ENCODE measurements at regions not wholly inside any gene's neighbourhood (a gene's known extent, or its start where the extent isn't known, plus 50 kb on each side); places are given as distances from the start of the nearest gene placed in this dataset.
A peak's percentile ranks its signal among the peaks of the same experiment; 100 is the strongest.

- Histone ChIP-seq H3K4me2 (ENCODE audit: insufficient read depth, low read length) (peak overlapping the region; percentile 39), H3K4me1 (ENCODE audit: control insufficient read depth, extremely low read depth, insufficient read depth, low read length) (peaks cover 10% of the 10 kb centered on the region), H3K27me3 (ENCODE audit: control insufficient read depth in 2 of 2, insufficient read depth in 2 of 2, low read length in 2 of 2) (peaks cover 0 to 3% of the 10 kb centered on the region in 2 experiments), H3K9me1 (replicated peaks; ENCODE audit: control insufficient read depth, extremely low read depth, insufficient read depth, low read length) (no peaks in the 10 kb centered on the region), H2AFZ (ENCODE audit: low read depth, low read length) (peak overlapping the region; percentile 88), H3K27ac (ENCODE audit: insufficient read depth, low read depth, low read length) (no peak overlapping the region), H3K79me2 (ENCODE audit: control insufficient read depth, insufficient read depth, low read length) (no peaks in the 10 kb centered on the region), H3K9ac (replicated peaks; ENCODE audit: extremely low read depth, insufficient read depth, low read length) (peak overlapping the region; percentile 1), H3K36me3 (ENCODE audit: control insufficient read depth in 2 of 2, extremely low read depth in 1 of 2, insufficient read depth in 2 of 2, low read length in 2 of 2) (no peaks in the 10 kb centered on the region), H3K4me3 (replicated peaks in 1 of 3; ENCODE audit: insufficient read depth in 1 of 3, low read depth in 1 of 3, low read length in 3 of 3) (no peak overlapping the region), H3K9me3 (replicated peaks; ENCODE audit: control insufficient read depth, insufficient read depth, low read length) (no peaks in the 10 kb centered on the region), H4K20me1 (replicated peaks; ENCODE audit: control insufficient read depth, extremely low read depth, insufficient read depth, low read length) (no peaks in the 10 kb centered on the region)
- DNase-seq (ENCODE audit: low read depth, low spot score) (peak; percentile 53), FAIRE-seq (peak; percentile 82)
- no TSS peak for BruUV-seq (replicated peaks)
- dilution Hi-C loops (cut with MboI; ENCODE audit: extremely low pct_ligation_motif_present, low sequenced_read_pairs) (no loop called here), intact Hi-C loops (cut with micrococcal nuclease) (loop anchor here (10.0 kb wide), 2 partner anchors 59 to 1339 kb away; no protein-coding TSS in a partner anchor)
- no peak for TF ChIP-seq POLR2A (IDR thresholded peaks at IDR 0.05; ENCODE audit: low read depth, low read length)
- no peak for TF ChIP-seq MYC (IDR thresholded peaks at IDR 0.05; ENCODE audit: low read depth, low read length)
- no peak for TF ChIP-seq MAX (IDR thresholded peaks at IDR 0.05; ENCODE audit: insufficient read depth, insufficient read length)
- no peak for TF ChIP-seq EZH2 (IDR thresholded peaks at IDR 0.05; ENCODE audit: borderline replicate concordance, low read depth, low read length, severe bottlenecking)
- no peak for TF ChIP-seq GATA2 (IDR thresholded peaks at IDR 0.05; ENCODE audit: insufficient read depth, insufficient read length, low read depth, low read length)
- TF ChIP-seq FOS (IDR thresholded peaks at IDR 0.05; ENCODE audit: borderline replicate concordance, insufficient read depth, low read length): no peak
- TF ChIP-seq POLR2AphosphoS5 (IDR thresholded peaks at IDR 0.05; ENCODE audit: insufficient read depth, low read depth, low read length): no peak
- TF ChIP-seq JUN (IDR thresholded peaks at IDR 0.05; ENCODE audit: borderline replicate concordance, insufficient read depth, insufficient read length, low read depth): no peak
- TF ChIP-seq CTCF (IDR thresholded peaks at IDR 0.05; ENCODE audit: extremely low read depth in 1 of 2, insufficient read depth in 1 of 2, low read depth in 1 of 2, low read length in 2 of 2): no peak
- ChIA-PET CTCF (interaction anchor here (0.6 to 5.5 kb wide), 5 partner anchors 34 to 1061 kb away, joined by 3 to 40 read pairs (median 4); no protein-coding TSS in a partner anchor), POLR2A (interaction anchor here (0.6 kb wide), 1 partner anchor 896 kb away, joined by 5 read pairs; no protein-coding TSS in a partner anchor)
Observed at GRCh38 chr9:78605041-78606000, 308.4 kb downstream of the PSAT1 start.
